Brain microvascular endothelial cell (primary cell): ENCODE measurements at regions not wholly inside any gene's neighbourhood (a gene's known extent, or its start where the extent isn't known, plus 50 kb on each side); places are given as distances from the start of the nearest gene placed in this dataset.
"Not testable (repeated sequence)": the region's sequence is repeated elsewhere in the genome, so short reads cannot be mapped to it uniquely, and the experiment has no call there.

Source experiments
- DNase-seq: peaks from one replicate; pipeline ENCODE4 v3.0.0-alpha.2; 2020
- H3K27ac ChIP-seq: fragments of 250-450 bp; sonication (Bioruptor Pico); 2 replicates; pipeline ENCODE4 v1.5.1; 2020; ENCODE audit warnings: mild to moderate bottlenecking, moderate library complexity
- H3K27me3 ChIP-seq: fragments of 250-450 bp; sonication (Bioruptor Pico); replicated peaks from 2 replicates; pipeline ENCODE4 v1.5.1; 2020; ENCODE audit warnings: mild to moderate bottlenecking
- H3K36me3 ChIP-seq: fragments of 250-450 bp; sonication (Bioruptor Pico); replicated peaks from 2 replicates; pipeline ENCODE4 v1.5.1; 2020; ENCODE audit warnings: mild to moderate bottlenecking
- H3K4me3 ChIP-seq: 2 replicates; pipeline ENCODE4 v1.5.1; 2011; ENCODE audit warnings: low read depth, mild to moderate bottlenecking, control low read depth, low read length, moderate library complexity
- in situ Hi-C: cut with HindIII; loops from 2 replicates; pipeline ENCODE4 v1.10.0; 2017; ENCODE audit warnings: low sequenced_read_pairs, low pct_ligation_motif_present
- TF ChIP-seq, protein P1 (sequence below): IDR thresholded peaks from 2 replicates; pipeline ENCODE4 v1.5.1; 2011; ENCODE audit warnings: low read depth, mild to moderate bottlenecking, moderate library complexity, low read length, control low read depth, inconsistent platforms; ENCODE audit errors: missing control alignments

DNA sequence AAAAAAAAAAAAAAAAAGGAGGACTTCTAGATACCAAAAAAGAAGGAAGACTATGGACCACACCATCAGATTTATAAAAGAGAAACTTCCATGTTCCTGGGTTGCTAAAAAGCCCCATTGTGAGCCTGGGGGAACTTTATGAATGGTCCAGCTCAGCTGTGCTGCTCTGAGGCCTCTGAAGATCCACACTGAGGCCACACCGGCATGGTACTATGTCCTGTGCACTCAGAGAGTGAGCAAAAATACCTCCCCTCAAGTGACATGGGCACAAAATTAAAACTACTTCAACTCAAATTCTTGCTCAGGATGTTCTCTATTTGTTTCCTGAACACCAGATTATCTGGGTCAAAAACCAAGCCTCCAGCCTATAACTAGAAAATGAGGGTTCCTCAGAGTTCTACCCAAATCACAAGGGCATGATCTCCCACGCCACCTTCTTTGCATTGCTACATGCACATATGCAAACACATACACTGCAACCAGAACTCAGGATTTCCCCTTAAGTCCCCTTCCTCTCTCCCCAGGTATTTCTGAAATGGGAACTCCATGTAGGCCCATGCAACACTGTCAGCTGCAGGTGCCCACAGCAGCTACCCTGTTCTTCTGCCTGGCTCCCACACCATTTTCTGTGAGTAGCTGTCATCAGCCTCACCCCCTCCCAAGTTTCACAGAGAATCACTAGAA, 94.4 kb downstream of the SH3GLB1 start:
- Histone ChIP-seq H3K36me3 (no peaks in the 10 kb centered on the region), H3K27me3 (no peaks in the 10 kb centered on the region), H3K27ac (no peak overlapping the region), H3K4me3 (no peak overlapping the region)
- in situ Hi-C loops, result no loop called here
- DNase-seq, result no peak
- TF ChIP-seq, protein P1, sequence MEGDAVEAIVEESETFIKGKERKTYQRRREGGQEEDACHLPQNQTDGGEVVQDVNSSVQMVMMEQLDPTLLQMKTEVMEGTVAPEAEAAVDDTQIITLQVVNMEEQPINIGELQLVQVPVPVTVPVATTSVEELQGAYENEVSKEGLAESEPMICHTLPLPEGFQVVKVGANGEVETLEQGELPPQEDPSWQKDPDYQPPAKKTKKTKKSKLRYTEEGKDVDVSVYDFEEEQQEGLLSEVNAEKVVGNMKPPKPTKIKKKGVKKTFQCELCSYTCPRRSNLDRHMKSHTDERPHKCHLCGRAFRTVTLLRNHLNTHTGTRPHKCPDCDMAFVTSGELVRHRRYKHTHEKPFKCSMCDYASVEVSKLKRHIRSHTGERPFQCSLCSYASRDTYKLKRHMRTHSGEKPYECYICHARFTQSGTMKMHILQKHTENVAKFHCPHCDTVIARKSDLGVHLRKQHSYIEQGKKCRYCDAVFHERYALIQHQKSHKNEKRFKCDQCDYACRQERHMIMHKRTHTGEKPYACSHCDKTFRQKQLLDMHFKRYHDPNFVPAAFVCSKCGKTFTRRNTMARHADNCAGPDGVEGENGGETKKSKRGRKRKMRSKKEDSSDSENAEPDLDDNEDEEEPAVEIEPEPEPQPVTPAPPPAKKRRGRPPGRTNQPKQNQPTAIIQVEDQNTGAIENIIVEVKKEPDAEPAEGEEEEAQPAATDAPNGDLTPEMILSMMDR, result no peak

DNA sequence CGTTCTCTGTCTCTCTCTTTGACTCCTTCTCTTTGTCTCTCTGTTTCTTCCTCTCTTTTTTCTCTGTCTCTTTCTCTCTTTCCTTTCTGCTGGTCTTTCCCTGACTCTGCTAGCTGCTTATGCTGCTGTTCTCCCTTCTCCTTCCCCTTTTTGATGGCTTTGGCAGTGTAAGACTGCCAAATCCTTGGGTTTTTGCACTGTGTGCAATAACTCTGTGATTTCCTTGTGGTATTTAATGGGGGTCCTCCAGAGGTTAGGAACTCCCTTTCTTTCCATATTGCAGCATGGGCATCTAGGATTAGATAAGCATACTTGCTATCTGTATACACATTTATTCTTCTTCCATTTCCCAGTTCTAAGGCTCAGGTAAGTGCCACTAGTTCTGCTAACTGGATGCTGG, 99.3 kb downstream of the SH3GLB1 start:
- DNase-seq, H3K4me3 ChIP-seq, in situ Hi-C loops, H3K27ac ChIP-seq, H3K27me3 ChIP-seq, H3K36me3 ChIP-seq: not testable (repeated sequence)

DNA sequence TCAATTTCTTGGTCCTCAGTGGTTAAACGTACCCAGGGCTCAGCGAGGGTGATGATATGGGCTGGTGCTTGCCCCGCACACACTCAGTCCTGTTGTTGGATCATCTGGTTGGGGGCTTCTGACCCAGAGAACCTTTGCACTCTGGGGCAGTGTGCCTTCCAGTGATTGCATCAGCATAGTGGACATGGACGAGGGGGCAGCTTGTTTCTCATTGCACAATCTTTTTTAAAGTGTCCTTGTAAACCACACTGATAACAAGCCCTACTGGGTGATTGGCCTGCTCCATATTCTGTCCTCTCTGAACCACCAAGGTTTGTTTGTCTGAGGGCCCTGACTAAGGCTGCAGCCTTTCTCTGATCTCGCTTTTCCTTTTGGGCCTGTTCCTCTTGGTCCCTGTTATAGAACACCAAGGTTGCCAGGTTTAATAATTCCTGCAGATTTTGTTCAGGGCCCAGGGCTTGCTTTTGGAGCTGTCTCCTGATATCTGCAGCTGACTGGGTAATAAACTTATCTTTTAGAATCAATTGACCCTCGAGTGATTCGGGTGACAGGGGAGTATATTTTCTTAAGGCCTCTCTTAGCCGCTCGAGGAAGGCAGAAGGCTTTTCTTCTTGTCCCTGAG, 101.6 kb downstream of the SH3GLB1 start:
- DNase-seq, H3K27ac ChIP-seq, H3K27me3 ChIP-seq, H3K4me3 ChIP-seq, in situ Hi-C loops, H3K36me3 ChIP-seq: not testable (repeated sequence)

DNA sequence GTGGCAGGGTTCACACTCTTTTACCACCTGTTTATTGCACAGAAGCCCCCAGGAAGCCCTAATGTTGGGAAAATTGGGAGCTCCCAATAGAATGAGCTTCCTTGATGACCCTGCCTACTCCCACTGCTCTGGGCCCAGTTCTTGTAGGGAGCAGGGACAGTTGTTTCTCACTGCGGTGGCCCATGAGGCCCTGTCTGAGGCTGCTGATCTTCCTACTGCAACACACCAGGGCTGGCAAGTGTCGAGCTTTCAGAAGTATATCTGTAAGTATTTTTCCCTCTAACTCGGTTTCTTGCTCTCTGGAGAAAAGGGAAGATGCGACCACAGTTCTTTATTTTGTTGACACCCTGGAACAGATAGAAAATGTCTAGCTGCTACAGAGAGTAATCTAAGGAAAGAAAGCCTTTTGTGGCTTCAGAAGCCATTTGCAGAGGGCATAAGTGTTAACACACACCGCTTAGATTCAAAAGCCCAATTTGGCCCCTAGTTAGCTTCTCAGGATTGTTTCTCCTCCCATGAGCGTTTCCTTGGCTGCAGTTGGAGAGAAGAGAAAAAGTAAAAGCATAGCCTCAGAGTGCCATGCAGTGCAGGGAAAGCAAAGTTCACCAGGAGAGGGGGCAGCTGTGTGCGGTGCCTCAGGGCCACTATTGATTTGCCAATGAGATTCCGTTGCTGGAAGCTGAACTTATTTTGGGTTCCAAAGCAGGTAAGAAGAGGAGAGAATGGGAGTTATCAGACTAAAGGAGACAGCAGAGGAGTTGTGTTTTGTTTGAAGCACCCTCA, 102.6 kb downstream of the SELENOF start:
- in situ Hi-C loops, result no loop called here
- H3K27ac ChIP-seq, result no peak overlapping the region

DNA sequence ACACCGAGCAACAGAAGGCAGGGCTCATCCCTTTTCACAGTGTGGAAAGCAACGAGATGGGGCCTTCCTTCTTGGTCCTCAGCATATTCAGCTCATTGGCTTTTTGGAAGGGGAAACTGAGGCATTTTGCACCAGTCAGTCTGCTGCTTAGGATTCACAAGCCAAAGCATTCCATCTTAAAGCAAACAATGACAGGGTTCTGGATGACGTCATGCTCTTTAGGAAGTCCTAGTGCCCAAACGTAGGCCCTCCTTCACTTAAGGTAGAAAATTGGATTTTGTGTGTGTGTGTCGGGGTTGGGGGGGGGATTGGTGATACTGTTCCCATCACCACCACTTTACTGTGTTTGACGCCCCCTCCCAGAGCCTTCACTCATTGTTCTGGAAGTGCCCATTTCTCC, 101.6 kb downstream of the SELENOF start:
- TF ChIP-seq, protein P1, result no peak
- no peak for DNase-seq
- Histone ChIP-seq H3K4me3 (no peak overlapping the region), H3K36me3 (no peaks in the 10 kb centered on the region), H3K27me3 (no peaks in the 10 kb centered on the region), H3K27ac (no peak overlapping the region)
- in situ Hi-C loops, result no loop called here

More for the DNA sequence above, 102.6 kb downstream of the SELENOF start:
- Histone ChIP-seq H3K36me3 (no peaks in the 10 kb centered on the region), H3K27me3 (no peaks in the 10 kb centered on the region), H3K4me3 (no peak overlapping the region)
- TF ChIP-seq, protein P1, result peak; percentile 20
- DNase-seq, result no peak
